GM18868 (cell line): ENCODE measurements at regions not wholly inside any gene's neighbourhood (a gene's known extent, or its start where the extent isn't known, plus 50 kb on each side); places are given as distances from the start of the nearest gene placed in this dataset.

Source experiments
- ATAC-seq: cut with Tn5 transposase; IDR thresholded peaks from one replicate; pipeline ENCODE4 v1.9.1; 2021; ENCODE audit warnings: mild to moderate bottlenecking, moderate library complexity; ENCODE audit not compliant: unreplicated experiment

GRCh38 chrX:88397551-88397950, 349.5 kb upstream of the CPXCR1 start:
- no peak for ATAC-seq

- ATAC-seq = no peak
Measured at GRCh38 chrX:88416002-88416401, 331.0 kb upstream of the CPXCR1 start.

GRCh38 chrX:88416965-88417364, 330.1 kb upstream of the CPXCR1 start:
- no peak for ATAC-seq

GRCh38 chrX:88424071-88424470, 323.0 kb upstream of the CPXCR1 start:
- ATAC-seq = no peak

GRCh38 chrX:88424541-88424940, 322.5 kb upstream of the CPXCR1 start:
- no peak for ATAC-seq

- ATAC-seq = no peak
Measured at GRCh38 chrX:88425739-88426138, 321.3 kb upstream of the CPXCR1 start.

GRCh38 chrX:88437563-88437962, 309.5 kb upstream of the CPXCR1 start:
- ATAC-seq = no peak

GRCh38 chrX:88438209-88438608, 308.8 kb upstream of the CPXCR1 start:
- no peak for ATAC-seq

- no peak for ATAC-seq
Measured at GRCh38 chrX:88439935-88440334, 307.1 kb upstream of the CPXCR1 start.
